ENCODE measurements at regions not wholly inside any gene's neighbourhood (a gene's known extent, or its start where the extent isn't known, plus 50 kb on each side); places are given as distances from the start of the nearest gene placed in this dataset.

DNA sequence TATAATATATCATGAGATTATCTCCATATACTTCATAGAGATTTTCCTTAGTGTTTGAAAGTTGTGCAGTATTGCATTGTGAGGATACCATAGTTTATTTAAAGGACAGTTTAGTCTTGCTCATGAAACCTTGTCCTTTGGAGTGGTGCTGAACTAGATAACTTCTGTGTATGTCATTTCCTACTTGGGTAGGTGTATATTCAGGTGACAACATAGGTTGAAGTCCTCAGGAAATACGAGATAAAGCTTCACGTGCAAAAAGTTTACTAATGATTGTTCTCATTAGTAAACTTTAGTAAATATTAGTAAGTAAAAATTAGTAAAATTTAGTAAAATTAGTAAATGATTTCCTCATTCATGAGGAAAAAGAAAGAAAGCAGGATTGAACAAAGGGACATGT is 521.3 kb upstream of the LRRC4C start:
- no peaks in the 10 kb centered on the region for H3K27me3 Mint-ChIP-seq (ENCODE audit: low read depth)
- no peak for DNase-seq (ENCODE audit: low read depth, low spot score)
- peaks cover 6% of the 10 kb centered on the region for H3K4me1 Mint-ChIP-seq
- peaks cover 3% of the 10 kb centered on the region for H3K9me3 Mint-ChIP-seq
- H3K36me3 Mint-ChIP-seq (ENCODE audit: low read depth), result no peaks in the 10 kb centered on the region
- no peak overlapping the region for H3K27ac Mint-ChIP-seq (ENCODE audit: unreplicated experiment)
- TF ChIP-seq, protein P1, sequence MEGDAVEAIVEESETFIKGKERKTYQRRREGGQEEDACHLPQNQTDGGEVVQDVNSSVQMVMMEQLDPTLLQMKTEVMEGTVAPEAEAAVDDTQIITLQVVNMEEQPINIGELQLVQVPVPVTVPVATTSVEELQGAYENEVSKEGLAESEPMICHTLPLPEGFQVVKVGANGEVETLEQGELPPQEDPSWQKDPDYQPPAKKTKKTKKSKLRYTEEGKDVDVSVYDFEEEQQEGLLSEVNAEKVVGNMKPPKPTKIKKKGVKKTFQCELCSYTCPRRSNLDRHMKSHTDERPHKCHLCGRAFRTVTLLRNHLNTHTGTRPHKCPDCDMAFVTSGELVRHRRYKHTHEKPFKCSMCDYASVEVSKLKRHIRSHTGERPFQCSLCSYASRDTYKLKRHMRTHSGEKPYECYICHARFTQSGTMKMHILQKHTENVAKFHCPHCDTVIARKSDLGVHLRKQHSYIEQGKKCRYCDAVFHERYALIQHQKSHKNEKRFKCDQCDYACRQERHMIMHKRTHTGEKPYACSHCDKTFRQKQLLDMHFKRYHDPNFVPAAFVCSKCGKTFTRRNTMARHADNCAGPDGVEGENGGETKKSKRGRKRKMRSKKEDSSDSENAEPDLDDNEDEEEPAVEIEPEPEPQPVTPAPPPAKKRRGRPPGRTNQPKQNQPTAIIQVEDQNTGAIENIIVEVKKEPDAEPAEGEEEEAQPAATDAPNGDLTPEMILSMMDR (conservative IDR thresholded peaks at IDR 0.05), result no peak
- no peak overlapping the region for H3K4me3 Mint-ChIP-seq

GRCh38 chr11:41982276-41982675 is 522.8 kb upstream of the LRRC4C start:
- H3K4me1 Mint-ChIP-seq, result peaks cover 6% of the 10 kb centered on the region
- no peaks in the 10 kb centered on the region for H3K36me3 Mint-ChIP-seq (ENCODE audit: low read depth)

GRCh38 chr11:41982975-41983374 is 523.5 kb upstream of the LRRC4C start:
- no peak overlapping the region for H3K27ac Mint-ChIP-seq (ENCODE audit: unreplicated experiment)
- TF ChIP-seq, protein P1 (conservative IDR thresholded peaks at IDR 0.05), result no peak
- H3K27me3 Mint-ChIP-seq (ENCODE audit: low read depth), result no peaks in the 10 kb centered on the region
- peaks cover 3% of the 10 kb centered on the region for H3K9me3 Mint-ChIP-seq
- H3K4me3 Mint-ChIP-seq, result no peak overlapping the region
- peaks cover 6% of the 10 kb centered on the region for H3K4me1 Mint-ChIP-seq
- DNase-seq (ENCODE audit: low read depth, low spot score), result no peak
- no peaks in the 10 kb centered on the region for H3K36me3 Mint-ChIP-seq (ENCODE audit: low read depth)

More at GRCh38 chr11:41982276-41982675, 522.8 kb upstream of the LRRC4C start:
- no peak overlapping the region for H3K27ac Mint-ChIP-seq (ENCODE audit: unreplicated experiment)
- peaks cover 3% of the 10 kb centered on the region for H3K9me3 Mint-ChIP-seq
- TF ChIP-seq, protein P1 (conservative IDR thresholded peaks at IDR 0.05), result no peak
- H3K27me3 Mint-ChIP-seq (ENCODE audit: low read depth), result no peaks in the 10 kb centered on the region
- no peak for DNase-seq (ENCODE audit: low read depth, low spot score)
- no peak overlapping the region for H3K4me3 Mint-ChIP-seq

DNA sequence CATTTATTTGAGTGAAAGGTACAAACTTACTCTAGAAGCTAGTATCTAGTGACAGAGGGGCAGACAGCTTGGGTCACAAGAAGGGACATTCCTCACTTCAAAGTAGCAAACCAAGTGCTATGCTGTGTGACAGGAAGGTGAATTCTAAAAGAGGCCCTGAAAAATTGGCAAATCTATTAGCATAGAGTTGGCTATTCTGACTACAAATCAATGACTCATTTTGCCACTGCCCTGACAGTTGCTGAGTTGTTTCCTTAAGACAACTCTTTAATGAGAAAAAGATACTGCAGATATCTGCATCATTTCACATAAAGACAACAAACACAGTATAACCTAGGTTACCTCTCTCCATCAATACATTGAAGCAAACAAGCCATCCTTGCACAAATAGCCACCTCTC is 524.0 kb upstream of the LRRC4C start:
- Mint-ChIP-seq H3K27ac (ENCODE audit: unreplicated experiment) (no peak overlapping the region), H3K4me1 (peaks cover 6% of the 10 kb centered on the region), H3K36me3 (ENCODE audit: low read depth) (no peaks in the 10 kb centered on the region), H3K9me3 (peaks cover 3% of the 10 kb centered on the region), H3K27me3 (ENCODE audit: low read depth) (no peaks in the 10 kb centered on the region), H3K4me3 (no peak overlapping the region)
- TF ChIP-seq, protein P1 (conservative IDR thresholded peaks at IDR 0.05), result no peak
- DNase-seq (ENCODE audit: low read depth, low spot score), result no peak

- Mint-ChIP-seq H3K4me1 (peaks cover 6% of the 10 kb centered on the region), H3K27me3 (ENCODE audit: low read depth) (no peaks in the 10 kb centered on the region), H3K9me3 (peaks cover under 1% of the 10 kb centered on the region), H3K27ac (ENCODE audit: unreplicated experiment) (no peak overlapping the region), H3K36me3 (ENCODE audit: low read depth) (no peaks in the 10 kb centered on the region), H3K4me3 (no peak overlapping the region)
- DNase-seq (ENCODE audit: low read depth, low spot score), result no peak
- TF ChIP-seq, protein P1 (conservative IDR thresholded peaks at IDR 0.05), result no peak
Measured at GRCh38 chr11:41984023-41984422, 524.6 kb upstream of the LRRC4C start.

GRCh38 chr11:41985799-41986198 is 526.3 kb upstream of the LRRC4C start:
- no peaks in the 10 kb centered on the region for H3K9me3 Mint-ChIP-seq
- TF ChIP-seq, protein P1 (conservative IDR thresholded peaks at IDR 0.05), result no peak
- no peaks in the 10 kb centered on the region for H3K36me3 Mint-ChIP-seq (ENCODE audit: low read depth)
- no peak for DNase-seq (ENCODE audit: low read depth, low spot score)
- H3K27me3 Mint-ChIP-seq (ENCODE audit: low read depth), result no peaks in the 10 kb centered on the region
- peaks cover 6% of the 10 kb centered on the region for H3K4me1 Mint-ChIP-seq
- no peak overlapping the region for H3K4me3 Mint-ChIP-seq
- no peak overlapping the region for H3K27ac Mint-ChIP-seq (ENCODE audit: unreplicated experiment)

Data from neural crest cell (in vitro differentiated cells).